ENCODE measurements at regions not wholly inside any gene's neighbourhood (a gene's known extent, or its start where the extent isn't known, plus 50 kb on each side); places are given as distances from the start of the nearest gene placed in this dataset.
"Not testable (repeated sequence)": the region's sequence is repeated elsewhere in the genome, so short reads cannot be mapped to it uniquely, and the experiment has no call there.

GRCh38 chr5:7244208-7244607 is 151.7 kb upstream of the ADCY2 start:
- DNase-seq: no peak

GRCh38 chr5:7245121-7245651 is 150.8 kb upstream of the ADCY2 start:
- no peak for DNase-seq

GRCh38 chr5:7246287-7246686 is 149.7 kb upstream of the ADCY2 start:
- no peak for DNase-seq

- no peak for DNase-seq
Observed at GRCh38 chr5:7250004-7250403, 145.9 kb upstream of the ADCY2 start.

- no peak for DNase-seq
Observed at GRCh38 chr5:7250611-7251010, 145.3 kb upstream of the ADCY2 start.

GRCh38 chr5:7251132-7251531 is 144.8 kb upstream of the ADCY2 start:
- DNase-seq: no peak

GRCh38 chr5:7261049-7261448 is 134.9 kb upstream of the ADCY2 start:
- DNase-seq: no peak

GRCh38 chr5:7261900-7262299 is 134.0 kb upstream of the ADCY2 start:
- no peak for DNase-seq

- not testable (repeated sequence) for DNase-seq
Observed at GRCh38 chr5:7263398-7264015, 132.4 kb upstream of the ADCY2 start.

GRCh38 chr5:7265776-7266175 is 130.2 kb upstream of the ADCY2 start:
- not testable (repeated sequence) for DNase-seq

GRCh38 chr5:7268722-7269121 is 127.2 kb upstream of the ADCY2 start:
- DNase-seq: not testable (repeated sequence)

GRCh38 chr5:7269591-7270274 is 126.2 kb upstream of the ADCY2 start:
- DNase-seq: no peak

GRCh38 chr5:7271435-7272084 is 124.4 kb upstream of the ADCY2 start:
- no peak for DNase-seq

- no peak for DNase-seq
Observed at GRCh38 chr5:7272408-7272965, 123.5 kb upstream of the ADCY2 start.

GRCh38 chr5:7274203-7274602 is 121.7 kb upstream of the ADCY2 start:
- no peak for DNase-seq

GRCh38 chr5:7289634-7290033 is 106.3 kb upstream of the ADCY2 start:
- not testable (repeated sequence) for DNase-seq

GRCh38 chr5:7297821-7298220 is 98.1 kb upstream of the ADCY2 start:
- DNase-seq: not testable (repeated sequence)

GRCh38 chr5:7299731-7300130 is 96.2 kb upstream of the ADCY2 start:
- not testable (repeated sequence) for DNase-seq

- not testable (repeated sequence) for DNase-seq
Observed at GRCh38 chr5:7305000-7305674, 90.8 kb upstream of the ADCY2 start.

GRCh38 chr5:7306556-7306955 is 89.4 kb upstream of the ADCY2 start:
- peak; percentile 19 to 21 for DNase-seq

- DNase-seq: not testable (repeated sequence)
Observed at GRCh38 chr5:7307709-7308108, 88.2 kb upstream of the ADCY2 start.

GRCh38 chr5:7309715-7310114 is 86.2 kb upstream of the ADCY2 start:
- DNase-seq: not testable (repeated sequence)

- not testable (repeated sequence) for DNase-seq
Observed at GRCh38 chr5:7310656-7311055, 85.3 kb upstream of the ADCY2 start.

All from activated T-cell treated with anti-CD3 and anti-CD28 coated beads, Interleukin-2, amount 50 U/mL, for 48 hours (primary cell).